SK-N-SH (cell line): ENCODE measurements at regions not wholly inside any gene's neighbourhood (a gene's known extent, or its start where the extent isn't known, plus 50 kb on each side); places are given as distances from the start of the nearest gene placed in this dataset.

ENCODE experiments used
- CTCF ChIA-PET: fragments of 300-600, 350-600 bp; formaldehyde crosslinking; extraction: SDS; loops from one replicate; lab custom pipeline; 2021; lab: Yijun Ruan, JAX
- POLR2A ChIA-PET: fragments of 350-600 bp; sonication (Branson Sonifier 250); formaldehyde crosslinking; extraction: SDS; loops from one replicate; lab custom pipeline; 2020; ENCODE audit warnings: antibody characterized with exemption, inconsistent platforms; lab: Yijun Ruan, JAX
- DNase-seq: peaks from one replicate; pipeline ENCODE4 v3.0.0; 2012
- H2AFZ ChIP-seq: fragments of 200-600 bp; sonication (generic); 2 replicates; pipeline ENCODE4 v1.8.1; 2016; ENCODE audit warnings: antibody characterized with exemption, mild to moderate bottlenecking, low read depth
- H3F3A ChIP-seq: fragments of 200-600 bp; sonication (generic); replicated peaks from 2 replicates; pipeline ENCODE3; 2016; ENCODE audit warnings: antibody characterized with exemption, mild to moderate bottlenecking; ENCODE audit not compliant: insufficient read depth
- H3K27ac ChIP-seq, 2 experiments: fragments of 200-500 bp in 1 of 2; fragments of 200-600 bp in 1 of 2; sonication (Bioruptor generic) in 1 of 2; sonication (generic), shearing (Covaris generic) in 1 of 2; 2 replicates each; pipeline versions ENCODE4 v1.5.1 to v1.6.1; 2014 to 2016; ENCODE audit warnings: low read depth in 2 of 2, inconsistent platforms in 1 of 2, low read length in 1 of 2, mild to moderate bottlenecking in 1 of 2, mixed read lengths in 1 of 2
- H3K27me3 ChIP-seq: fragments of 200-600 bp; sonication (generic), shearing (Covaris generic); 2 replicates; pipeline ENCODE4 v1.6.1; 2016; ENCODE audit warnings: mixed run types; ENCODE audit not compliant: insufficient read depth
- H3K36me3 ChIP-seq, 2 experiments: fragments of 200-500 bp in 1 of 2; fragments of 200-600 bp in 1 of 2; sonication (Bioruptor generic) in 1 of 2; sonication (generic) in 1 of 2; replicated peaks in 1 of 2; 2 replicates each; pipeline versions ENCODE3 to v1.5.1; 2014 to 2016; ENCODE audit warnings: low read length in 1 of 2, mild to moderate bottlenecking in 1 of 2; ENCODE audit not compliant: insufficient read depth in 2 of 2, control insufficient read depth in 1 of 2
- H3K4me1 ChIP-seq, 2 experiments: fragments of 200-500 bp in 1 of 2; fragments of 200-600 bp in 1 of 2; sonication (Bioruptor generic) in 1 of 2; sonication (generic), shearing (Covaris generic) in 1 of 2; 2 replicates each; pipeline versions ENCODE4 v1.5.1 to v1.6.1; 2014 to 2016; ENCODE audit warnings: low read depth in 1 of 2, low read length in 1 of 2, mixed run types in 1 of 2; ENCODE audit not compliant: insufficient read depth in 2 of 2, control insufficient read depth in 1 of 2
- H3K4me2 ChIP-seq: fragments of 200-600 bp; sonication (generic), shearing (Covaris generic); 2 replicates; pipeline ENCODE4 v1.6.1; 2017; ENCODE audit warnings: mixed run types
- H3K4me3 ChIP-seq, 2 experiments: fragments of 200-500 bp in 1 of 2; fragments of 200-600 bp in 1 of 2; sonication (Bioruptor generic) in 1 of 2; sonication (generic), shearing (Covaris generic) in 1 of 2; 2 replicates each; pipeline versions ENCODE4 v1.5.1 to v1.8.1; 2014 to 2016; ENCODE audit warnings: low read depth in 2 of 2, inconsistent platforms in 1 of 2, low read length in 1 of 2, mild to moderate bottlenecking in 1 of 2, mixed read lengths in 1 of 2, moderate library complexity in 1 of 2
- H3K79me2 ChIP-seq: fragments of 200-600 bp; sonication (generic); 2 replicates; pipeline ENCODE4 v1.8.1; 2017; ENCODE audit warnings: mild to moderate bottlenecking; ENCODE audit not compliant: insufficient read depth
- H3K9ac ChIP-seq: fragments of 200-600 bp; sonication (generic); 2 replicates; pipeline ENCODE4 v1.6.1; 2017; ENCODE audit warnings: mixed run types
- H3K9me2 ChIP-seq: fragments of 200-600 bp; sonication (generic); 2 replicates; pipeline ENCODE4 v1.6.1; 2017; ENCODE audit warnings: mixed run types
- H3K9me3 ChIP-seq: fragments of 200-600 bp; sonication (generic); 2 replicates; pipeline ENCODE4 v1.6.1; 2017; ENCODE audit warnings: mixed run types, mild to moderate bottlenecking, moderate library complexity
- H4K20me1 ChIP-seq: fragments of 200-600 bp; sonication (generic); 2 replicates; pipeline ENCODE4 v1.6.1; 2017; ENCODE audit warnings: mild to moderate bottlenecking, mixed run types; ENCODE audit not compliant: insufficient read depth
- CTCF ChIP-seq: fragments of 200-600 bp; sonication (generic); IDR thresholded peaks from 2 replicates; pipeline ENCODE4 v1.6.1; 2017; ENCODE audit warnings: antibody characterized with exemption, mild to moderate bottlenecking, moderate library complexity
- ELF1 ChIP-seq: IDR thresholded peaks from 2 replicates; pipeline ENCODE4 v1.4.0; 2012
- GABPA ChIP-seq: IDR thresholded peaks from 2 replicates; pipeline ENCODE4 v1.4.0; 2012; ENCODE audit warnings: low read depth, mild to moderate bottlenecking
- GATA2 ChIP-seq: sonication (generic); formaldehyde crosslinking; IDR thresholded peaks from 2 replicates; pipeline ENCODE4 v1.5.0; 2020; ENCODE audit warnings: mild to moderate bottlenecking, missing genetic modification reagents
- RAD21 ChIP-seq: IDR thresholded peaks from 2 replicates; pipeline ENCODE4 v1.6.1; 2012; ENCODE audit warnings: mild to moderate bottlenecking, low read length
- RXRA ChIP-seq: IDR thresholded peaks from 2 replicates; pipeline ENCODE4 v1.4.0; 2012; ENCODE audit warnings: low read depth, mild to moderate bottlenecking, borderline replicate concordance
- SMC3 ChIP-seq: IDR thresholded peaks from 2 replicates; pipeline ENCODE4 v1.6.1; 2012; ENCODE audit warnings: low read depth, low read length, improper control_type of control experiment
- TF ChIP-seq, protein P1 (sequence below): IDR thresholded peaks from 2 replicates; pipeline ENCODE4 v1.4.0; 2012; ENCODE audit warnings: low read depth
- TF ChIP-seq, protein P2 (sequence below): IDR thresholded peaks from 2 replicates; pipeline ENCODE4 v1.6.1; 2012; ENCODE audit warnings: mild to moderate bottlenecking, low read depth, low read length, moderate library complexity

- Histone ChIP-seq H3K4me2 (no peak overlapping the region), H4K20me1 (no peaks in the 10 kb centered on the region), H3K27me3 (no peaks in the 10 kb centered on the region), H3K9me2 (no peaks in the 10 kb centered on the region), H3K9me3 (no peaks in the 10 kb centered on the region; the same call in 1 of the 2 replicates), H3K4me3 (no peak overlapping the region), H3K79me2 (no peaks in the 10 kb centered on the region), H3F3A (no peaks in the 10 kb centered on the region), H3K9ac (no peak overlapping the region), H3K4me1 (no peaks in the 10 kb centered on the region), H3K27ac (no peak overlapping the region), H2AFZ (no peak overlapping the region), H3K36me3 (no peaks in the 10 kb centered on the region)
- ChIA-PET CTCF (interaction anchor here (0.6 to 2.0 kb wide), 2 partner anchors 28 to 38 kb away, joined by 3 to 8 read pairs; no protein-coding TSS in a partner anchor), POLR2A (no interaction called here)
- TF ChIP-seq RXRA (no peak), CTCF (no peak)
- TF ChIP-seq, protein P1, sequence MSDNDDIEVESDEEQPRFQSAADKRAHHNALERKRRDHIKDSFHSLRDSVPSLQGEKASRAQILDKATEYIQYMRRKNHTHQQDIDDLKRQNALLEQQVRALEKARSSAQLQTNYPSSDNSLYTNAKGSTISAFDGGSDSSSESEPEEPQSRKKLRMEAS: no peak
- no peak for DNase-seq
These were observed 158.4 kb upstream of the TPRG1 start for GRCh38 chr3:189013224-189013888.

DNA sequence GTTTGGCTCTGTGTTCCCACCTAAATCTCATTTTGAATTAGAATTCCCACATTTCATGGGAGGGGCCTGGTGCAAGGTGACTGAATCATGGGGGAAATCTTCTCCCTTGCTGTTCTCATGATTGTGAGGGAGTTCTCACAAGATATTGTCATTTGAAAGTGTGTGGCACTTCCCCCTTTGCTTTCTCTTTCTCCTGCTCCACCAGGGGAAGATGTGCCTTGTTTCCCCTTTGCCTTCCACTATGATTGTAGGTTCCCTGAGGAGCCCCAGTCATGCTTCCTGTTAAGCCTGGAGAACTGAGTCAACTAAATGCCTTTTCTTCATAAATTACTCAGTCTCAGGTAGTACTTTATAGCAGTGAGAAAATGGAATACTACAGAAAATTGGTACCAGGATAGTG, 157.2 kb upstream of the TPRG1 start:
- Histone ChIP-seq H3F3A (no peaks in the 10 kb centered on the region), H3K9me2 (no peaks in the 10 kb centered on the region), H3K36me3 (no peaks in the 10 kb centered on the region), H3K27me3 (no peaks in the 10 kb centered on the region), H4K20me1 (no peaks in the 10 kb centered on the region), H3K9me3 (no peaks in the 10 kb centered on the region; the same call in 1 of the 2 replicates), H3K4me1 (no peaks in the 10 kb centered on the region), H3K9ac (no peak overlapping the region), H3K4me2 (no peak overlapping the region), H3K79me2 (no peaks in the 10 kb centered on the region), H3K27ac (no peak overlapping the region), H2AFZ (no peak overlapping the region), H3K4me3 (no peak overlapping the region)
- DNase-seq: no peak
- TF ChIP-seq ELF1: no peak
- no peak for TF ChIP-seq RAD21
- no peak for TF ChIP-seq GATA2 (CRISPR knock-in tag)
- TF ChIP-seq GABPA: no peak
- TF ChIP-seq SMC3: no peak
- TF ChIP-seq CTCF: no peak
- TF ChIP-seq, protein P2, sequence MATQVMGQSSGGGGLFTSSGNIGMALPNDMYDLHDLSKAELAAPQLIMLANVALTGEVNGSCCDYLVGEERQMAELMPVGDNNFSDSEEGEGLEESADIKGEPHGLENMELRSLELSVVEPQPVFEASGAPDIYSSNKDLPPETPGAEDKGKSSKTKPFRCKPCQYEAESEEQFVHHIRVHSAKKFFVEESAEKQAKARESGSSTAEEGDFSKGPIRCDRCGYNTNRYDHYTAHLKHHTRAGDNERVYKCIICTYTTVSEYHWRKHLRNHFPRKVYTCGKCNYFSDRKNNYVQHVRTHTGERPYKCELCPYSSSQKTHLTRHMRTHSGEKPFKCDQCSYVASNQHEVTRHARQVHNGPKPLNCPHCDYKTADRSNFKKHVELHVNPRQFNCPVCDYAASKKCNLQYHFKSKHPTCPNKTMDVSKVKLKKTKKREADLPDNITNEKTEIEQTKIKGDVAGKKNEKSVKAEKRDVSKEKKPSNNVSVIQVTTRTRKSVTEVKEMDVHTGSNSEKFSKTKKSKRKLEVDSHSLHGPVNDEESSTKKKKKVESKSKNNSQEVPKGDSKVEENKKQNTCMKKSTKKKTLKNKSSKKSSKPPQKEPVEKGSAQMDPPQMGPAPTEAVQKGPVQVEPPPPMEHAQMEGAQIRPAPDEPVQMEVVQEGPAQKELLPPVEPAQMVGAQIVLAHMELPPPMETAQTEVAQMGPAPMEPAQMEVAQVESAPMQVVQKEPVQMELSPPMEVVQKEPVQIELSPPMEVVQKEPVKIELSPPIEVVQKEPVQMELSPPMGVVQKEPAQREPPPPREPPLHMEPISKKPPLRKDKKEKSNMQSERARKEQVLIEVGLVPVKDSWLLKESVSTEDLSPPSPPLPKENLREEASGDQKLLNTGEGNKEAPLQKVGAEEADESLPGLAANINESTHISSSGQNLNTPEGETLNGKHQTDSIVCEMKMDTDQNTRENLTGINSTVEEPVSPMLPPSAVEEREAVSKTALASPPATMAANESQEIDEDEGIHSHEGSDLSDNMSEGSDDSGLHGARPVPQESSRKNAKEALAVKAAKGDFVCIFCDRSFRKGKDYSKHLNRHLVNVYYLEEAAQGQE: no peak
- CTCF ChIA-PET: no interaction called here
- POLR2A ChIA-PET: no interaction called here
